Gastrocnemius medialis (tissue), 4 donors: ENCODE measurements at regions not wholly inside any gene's neighbourhood (a gene's known extent, or its start where the extent isn't known, plus 50 kb on each side); places are given as distances from the start of the nearest gene placed in this dataset.

Experiments
- ATAC-seq, 2 donors: fragments of 150-250 bp; one replicate each; pipeline ENCODE4 v1.9.1; 2016
- DNase-seq, 2 donors: peaks; one replicate each; pipeline ENCODE4 v3.0.0-alpha.2; 2019
- H3K27ac ChIP-seq, 4 donors: fragments of 200-600 bp; sonication (generic); 1 replicate in 1 of 4; 2 replicates in 3 of 4; pipeline ENCODE4 v1.5.1; 2016 to 2018; ENCODE audit warnings: mild to moderate bottlenecking in 2 of 4, moderate library complexity in 1 of 4
- H3K27me3 ChIP-seq, 3 donors: fragments of 200-600 bp; sonication (generic) in 2 of 3; 1 replicate in 1 of 3; 2 replicates in 2 of 3; pipeline versions ENCODE4 v1.5.1 to v1.6.0; 2016 to 2019; ENCODE audit warnings: mild to moderate bottlenecking in 1 of 3, moderate library complexity in 1 of 3
- H3K36me3 ChIP-seq, 2 donors: fragments of 200-600 bp; sonication (generic) in 1 of 2; one replicate each; pipeline ENCODE4 v1.5.1; 2017 to 2018
- H3K4me1 ChIP-seq, 2 donors: fragments of 200-600 bp; sonication (generic) in 1 of 2; one replicate each; pipeline ENCODE4 v1.5.1; 2016 to 2017; ENCODE audit warnings: mild to moderate bottlenecking in 2 of 2
- H3K4me3 ChIP-seq, 4 donors: fragments of 200-600 bp; sonication (generic) in 3 of 4; 1 replicate in 1 of 4; 2 replicates in 3 of 4; pipeline ENCODE4 v1.5.1; 2016 to 2019; ENCODE audit warnings: mild to moderate bottlenecking in 2 of 4
- H3K9me3 ChIP-seq, 3 donors: fragments of 200-600 bp; sonication (generic) in 2 of 3; 1 replicate in 1 of 3; 2 replicates in 2 of 3; pipeline ENCODE4 v1.5.1; 2016 to 2019
- CTCF ChIP-seq, 5 experiments: fragments of 450-650 bp in 3 of 5; fragments of 200-600 bp in 2 of 5; sonication (generic) in 2 of 5; IDR thresholded peaks in 4 of 5; conservative IDR thresholded peaks in 1 of 5; 1 replicate in 4 of 5; 2 replicates in 1 of 5; pipeline ENCODE4 v1.5.1; 2016 to 2019; ENCODE audit warnings: antibody characterized with exemption in 5 of 5, mild to moderate bottlenecking in 3 of 5, moderate library complexity in 3 of 5
- POLR2A ChIP-seq, 2 donors: fragments of 450-650 bp; IDR thresholded peaks; one replicate each; pipeline ENCODE4 v1.6.1; 2017; ENCODE audit warnings: antibody characterized with exemption in 2 of 2, mild to moderate bottlenecking in 2 of 2, moderate library complexity in 2 of 2
- in situ Hi-C, 4 donors: fragments of 200-750 bp; cut with MboI; loops; one replicate each; pipeline versions ENCODE4 v1.15.0 to v1.8.0; 2017; ENCODE audit warnings: low sequenced_read_pairs in 4 of 4
- intact Hi-C: fragments of 100-400 bp; cut with DNase I; formaldehyde crosslinking; loops from one replicate; pipeline ENCODE4 v1.15.1; 2023; ENCODE audit warnings: low total_unique reads

GRCh38 chr10:131818510-131819234 is 82.1 kb upstream of the PPP2R2D start:
- in situ Hi-C loops, result no loop called here
- ATAC-seq (no peak), DNase-seq (no peak)
- Histone ChIP-seq H3K4me3 (no peak overlapping the region), H3K4me1 (no peaks in the 10 kb centered on the region), H3K27ac (no peak overlapping the region), H3K36me3 (no peaks in the 10 kb centered on the region), H3K27me3 (peaks cover 0 to 18% (median 9%) of the 10 kb centered on the region in 3 donors), H3K9me3 (no peaks in the 10 kb centered on the region)
- TF ChIP-seq CTCF (IDR thresholded peaks at IDR 0.05 in 4 of 5, conservative IDR thresholded peaks at IDR 0.05 in 1 of 5) (no peak), POLR2A (IDR thresholded peaks at IDR 0.05) (no peak)
- intact Hi-C loops, result no loop called here

DNA sequence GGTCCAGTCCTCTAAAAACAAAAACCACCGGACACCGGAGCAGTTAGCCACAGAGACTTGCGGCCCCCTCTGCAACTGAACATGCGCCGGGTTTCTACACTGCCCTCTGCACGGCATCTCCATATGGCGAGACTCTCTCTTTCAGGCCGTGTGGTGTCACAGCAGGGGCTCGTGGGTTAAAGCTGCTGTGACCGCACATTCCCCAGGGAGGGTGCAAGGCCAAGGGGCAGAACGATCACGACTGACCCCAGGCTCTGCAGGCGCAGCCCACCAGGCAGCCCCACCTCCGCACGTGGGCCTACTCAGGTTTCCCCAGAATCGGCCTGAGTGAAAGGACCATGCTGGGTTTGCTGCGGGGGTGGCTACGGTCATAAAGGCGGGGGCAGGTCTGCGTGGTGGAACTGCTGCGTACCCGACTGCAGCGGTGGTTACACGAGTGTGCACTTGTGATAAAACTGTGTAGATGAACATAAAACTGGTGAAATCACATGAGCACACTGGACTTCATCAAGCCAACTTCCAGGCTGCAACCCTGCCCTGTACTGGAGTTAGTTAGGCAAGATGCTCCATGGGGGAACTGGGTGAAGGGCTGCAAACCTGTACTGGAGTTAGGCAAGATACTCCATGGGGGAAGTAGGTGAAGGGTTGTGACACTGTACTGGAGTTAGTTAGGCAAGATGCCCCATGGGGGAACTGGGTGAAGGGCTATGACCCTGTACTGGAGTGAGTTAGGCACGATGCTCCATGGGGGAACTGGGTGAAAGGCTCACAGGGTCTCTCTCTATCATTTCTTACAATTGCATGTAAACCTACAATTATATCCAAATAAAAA is 81.4 kb upstream of the PPP2R2D start:
- H3K27ac ChIP-seq, result no peak overlapping the region
- intact Hi-C loops (no loop called here), in situ Hi-C loops (no loop called here)
- H3K4me1 ChIP-seq, result no peaks in the 10 kb centered on the region
- no peaks in the 10 kb centered on the region for H3K9me3 ChIP-seq
- H3K4me3 ChIP-seq, result no peak overlapping the region
- no peak for ATAC-seq
- H3K27me3 ChIP-seq, result peaks cover 4 to 18% (median 9%) of the 10 kb centered on the region in 3 donors
- TF ChIP-seq POLR2A (IDR thresholded peaks at IDR 0.05) (no peak), CTCF (IDR thresholded peaks at IDR 0.05 in 4 of 5, conservative IDR thresholded peaks at IDR 0.05 in 1 of 5) (no peak)
- DNase-seq, result no peak
- H3K36me3 ChIP-seq, result no peaks in the 10 kb centered on the region

- ATAC-seq (no peak), DNase-seq (no peak)
- H3K9me3 ChIP-seq, result no peaks in the 10 kb centered on the region
- no peak overlapping the region for H3K4me3 ChIP-seq
- in situ Hi-C loops, result no loop called here
- H3K27me3 ChIP-seq, result peaks cover 6 to 18% (median 9%) of the 10 kb centered on the region in 3 donors
- H3K4me1 ChIP-seq, result no peaks in the 10 kb centered on the region
- no peak overlapping the region for H3K27ac ChIP-seq
- TF ChIP-seq POLR2A (IDR thresholded peaks at IDR 0.05) (no peak), CTCF (IDR thresholded peaks at IDR 0.05 in 4 of 5, conservative IDR thresholded peaks at IDR 0.05 in 1 of 5) (no peak)
- intact Hi-C loops, result no loop called here
- H3K36me3 ChIP-seq, result no peaks in the 10 kb centered on the region
Measured at GRCh38 chr10:131820626-131821025, 80.2 kb upstream of the PPP2R2D start.

GRCh38 chr10:131821378-131822012 is 79.3 kb upstream of the PPP2R2D start:
- DNase-seq, result no peak
- Histone ChIP-seq H3K4me1 (no peaks in the 10 kb centered on the region), H3K4me3 (no peak overlapping the region), H3K36me3 (no peaks in the 10 kb centered on the region), H3K27me3 (peaks cover 6 to 18% (median 9%) of the 10 kb centered on the region in 3 donors), H3K27ac (no peak overlapping the region), H3K9me3 (no peaks in the 10 kb centered on the region)
- intact Hi-C loops, result no loop called here
- TF ChIP-seq CTCF (IDR thresholded peaks at IDR 0.05 in 4 of 5, conservative IDR thresholded peaks at IDR 0.05 in 1 of 5) (no peak), POLR2A (IDR thresholded peaks at IDR 0.05) (no peak)
- in situ Hi-C loops, result no loop called here
- no peak for ATAC-seq
